Activated B cell treated with CpG ODN at 0.5 μM for 24 hours (primary cell): ENCODE measurements at regions not wholly inside any gene's neighbourhood (a gene's known extent, or its start where the extent isn't known, plus 50 kb on each side); places are given as distances from the start of the nearest gene placed in this dataset.

ENCODE experiments used
- ATAC-seq: fragments of 200-7000 bp; cut with Tn5 transposase; one replicate; pipeline ENCODE4 v1.10.0; 2021; ENCODE audit warnings: low read depth, mild to moderate bottlenecking, moderate library complexity
- CTCF ChIA-PET: fragments of 350-600 bp; sonication (Branson Sonifier 250); formaldehyde crosslinking; loops from one replicate; lab custom pipeline; 2021; ENCODE audit warnings: antibody characterized with exemption; lab: Charles Lee
- POLR2A ChIA-PET: fragments of 350-600 bp; sonication (Branson Sonifier 250); formaldehyde crosslinking; loops from one replicate; lab custom pipeline; 2021; ENCODE audit warnings: antibody characterized with exemption; lab: Charles Lee
- DNase-seq: peaks from one replicate; pipeline ENCODE4 v3.0.0; 2022
- H3K27ac Mint-ChIP-seq: one replicate; pipeline ENCODE4 v1.8.0; 2020; ENCODE audit warnings: mixed read lengths
- H3K27me3 Mint-ChIP-seq: one replicate; pipeline ENCODE4 v1.8.0; 2021; ENCODE audit warnings: mixed read lengths
- H3K36me3 Mint-ChIP-seq: one replicate; pipeline ENCODE4 v1.8.0; 2021; ENCODE audit warnings: low read depth, mixed read lengths
- H3K4me1 Mint-ChIP-seq: one replicate; pipeline ENCODE4 v1.8.0; 2021; ENCODE audit warnings: mixed read lengths
- H3K4me3 Mint-ChIP-seq: one replicate; pipeline ENCODE4 v1.8.0; 2020; ENCODE audit warnings: mild to moderate bottlenecking, mixed read lengths
- H3K9me3 Mint-ChIP-seq: one replicate; pipeline ENCODE4 v1.8.0; 2020; ENCODE audit warnings: mixed read lengths
- intact Hi-C: fragments of 100-400 bp; cut with micrococcal nuclease; formaldehyde crosslinking; loops from one replicate; pipeline ENCODE4 v1.15.1; 2024
- TF ChIP-seq, protein P1 (sequence below): fragments of 200-600 bp; IDR thresholded peaks from one replicate; pipeline ENCODE4 v1.8.0; 2022; ENCODE audit warnings: antibody characterized with exemption, mild to moderate bottlenecking

DNA sequence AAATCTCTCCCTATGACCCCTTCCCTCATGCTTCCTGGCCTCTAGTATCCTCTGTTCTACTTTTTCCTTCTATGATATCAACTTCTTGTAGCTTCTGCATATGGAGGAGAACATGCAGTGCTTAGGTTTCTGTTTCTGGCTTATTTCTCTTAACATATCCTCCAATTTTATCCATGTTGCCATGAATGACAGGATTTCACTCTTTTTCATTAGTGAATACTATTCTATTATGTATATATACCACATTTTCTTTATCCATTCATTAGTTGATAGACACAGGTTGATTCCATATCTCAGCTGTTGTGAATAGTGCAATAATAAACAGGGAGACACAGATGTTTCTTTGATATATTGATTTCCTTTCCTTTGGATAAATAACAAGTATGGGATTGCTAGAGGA, 123.3 kb upstream of the SESN3 start:
- ChIA-PET CTCF (interaction anchor here (1.1 kb wide), 1 partner anchor 10 kb away, joined by 3 read pairs; no protein-coding TSS in a partner anchor), POLR2A (no interaction called here)
- ATAC-seq (no peak), DNase-seq (no peak)
- Mint-ChIP-seq H3K36me3 (peaks cover 2% of the 10 kb centered on the region), H3K9me3 (peaks cover 9% of the 10 kb centered on the region), H3K27ac (no peak overlapping the region), H3K4me3 (no peak overlapping the region), H3K4me1 (peaks cover 2% of the 10 kb centered on the region), H3K27me3 (no peaks in the 10 kb centered on the region)
- intact Hi-C loops: no loop called here
- TF ChIP-seq, protein P1, sequence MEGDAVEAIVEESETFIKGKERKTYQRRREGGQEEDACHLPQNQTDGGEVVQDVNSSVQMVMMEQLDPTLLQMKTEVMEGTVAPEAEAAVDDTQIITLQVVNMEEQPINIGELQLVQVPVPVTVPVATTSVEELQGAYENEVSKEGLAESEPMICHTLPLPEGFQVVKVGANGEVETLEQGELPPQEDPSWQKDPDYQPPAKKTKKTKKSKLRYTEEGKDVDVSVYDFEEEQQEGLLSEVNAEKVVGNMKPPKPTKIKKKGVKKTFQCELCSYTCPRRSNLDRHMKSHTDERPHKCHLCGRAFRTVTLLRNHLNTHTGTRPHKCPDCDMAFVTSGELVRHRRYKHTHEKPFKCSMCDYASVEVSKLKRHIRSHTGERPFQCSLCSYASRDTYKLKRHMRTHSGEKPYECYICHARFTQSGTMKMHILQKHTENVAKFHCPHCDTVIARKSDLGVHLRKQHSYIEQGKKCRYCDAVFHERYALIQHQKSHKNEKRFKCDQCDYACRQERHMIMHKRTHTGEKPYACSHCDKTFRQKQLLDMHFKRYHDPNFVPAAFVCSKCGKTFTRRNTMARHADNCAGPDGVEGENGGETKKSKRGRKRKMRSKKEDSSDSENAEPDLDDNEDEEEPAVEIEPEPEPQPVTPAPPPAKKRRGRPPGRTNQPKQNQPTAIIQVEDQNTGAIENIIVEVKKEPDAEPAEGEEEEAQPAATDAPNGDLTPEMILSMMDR: no peak

DNA sequence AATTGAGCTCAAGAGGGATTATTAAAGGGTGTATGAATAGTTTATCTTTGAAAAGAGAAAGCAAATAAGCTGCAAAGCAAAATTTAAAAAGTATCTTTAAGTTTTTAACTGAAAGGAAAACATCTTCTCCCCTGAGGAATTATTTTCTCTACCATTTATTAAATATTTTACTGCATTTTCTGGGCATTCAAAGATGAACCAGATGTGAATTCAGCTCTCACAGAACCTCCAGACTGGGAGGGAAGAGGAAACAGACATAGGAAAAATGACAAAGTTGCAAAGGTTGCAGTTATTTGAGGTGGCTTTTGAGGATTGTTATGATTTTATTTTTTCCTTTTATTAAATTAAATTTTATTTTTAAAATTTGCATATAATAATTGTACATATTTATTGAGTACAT, 122.7 kb upstream of the SESN3 start:
- H3K4me3 Mint-ChIP-seq: no peak overlapping the region
- intact Hi-C loops: no loop called here
- peaks cover 2% of the 10 kb centered on the region for H3K4me1 Mint-ChIP-seq
- DNase-seq (no peak), ATAC-seq (no peak)
- H3K27me3 Mint-ChIP-seq: no peaks in the 10 kb centered on the region
- POLR2A ChIA-PET: no interaction called here
- H3K9me3 Mint-ChIP-seq: peaks cover 13% of the 10 kb centered on the region
- CTCF ChIA-PET: interaction anchor here (1.1 kb wide), 1 partner anchor 10 kb away, joined by 3 read pairs; no protein-coding TSS in a partner anchor
- H3K27ac Mint-ChIP-seq: no peak overlapping the region
- peaks cover 4% of the 10 kb centered on the region for H3K36me3 Mint-ChIP-seq
- TF ChIP-seq, protein P1: no peak

- ChIA-PET POLR2A (no interaction called here), CTCF (no interaction called here)
- peaks cover 2% of the 10 kb centered on the region for H3K4me1 Mint-ChIP-seq
- H3K27ac Mint-ChIP-seq: no peak overlapping the region
- TF ChIP-seq, protein P1: no peak
- peaks cover 4% of the 10 kb centered on the region for H3K36me3 Mint-ChIP-seq
- H3K9me3 Mint-ChIP-seq: peaks cover 18% of the 10 kb centered on the region
- intact Hi-C loops: no loop called here
- no peaks in the 10 kb centered on the region for H3K27me3 Mint-ChIP-seq
- ATAC-seq (no peak), DNase-seq (no peak)
- H3K4me3 Mint-ChIP-seq: no peak overlapping the region
Observed at GRCh38 chr11:95352733-95353346, 121.8 kb upstream of the SESN3 start.

DNA sequence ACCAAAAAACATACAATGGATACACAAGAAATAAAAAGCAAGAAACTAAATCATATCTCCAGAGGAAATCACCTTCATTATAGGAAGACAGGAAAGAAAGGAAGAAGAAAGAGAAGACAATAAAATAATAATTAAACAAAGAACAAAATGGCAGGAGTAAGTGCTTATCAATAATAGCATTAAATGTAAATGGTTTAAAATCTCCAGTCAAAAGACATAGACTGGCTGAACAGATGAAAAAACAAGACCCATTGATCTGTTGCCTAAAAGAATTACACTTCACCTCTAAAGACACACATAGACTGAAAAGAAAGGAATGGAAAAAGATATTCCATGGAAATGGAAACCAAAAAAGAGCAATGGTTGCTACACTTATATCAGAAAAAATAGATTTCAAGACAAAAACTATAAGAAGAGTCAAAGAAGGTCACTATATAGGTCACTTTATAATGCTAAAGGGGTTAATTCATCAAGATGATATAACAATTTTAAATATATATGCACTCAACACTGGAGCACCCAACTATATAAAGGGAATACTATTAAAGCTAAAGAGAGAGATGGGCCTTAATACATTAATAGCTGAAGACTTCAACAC, 118.4 kb upstream of the SESN3 start:
- ChIA-PET POLR2A (no interaction called here), CTCF (no interaction called here)
- DNase-seq (no peak), ATAC-seq (no peak)
- no peaks in the 10 kb centered on the region for H3K27me3 Mint-ChIP-seq
- TF ChIP-seq, protein P1: no peak
- peaks cover 15% of the 10 kb centered on the region for H3K9me3 Mint-ChIP-seq
- no peak overlapping the region for H3K27ac Mint-ChIP-seq
- no peak overlapping the region for H3K4me3 Mint-ChIP-seq
- H3K4me1 Mint-ChIP-seq: peaks cover 2% of the 10 kb centered on the region
- peaks cover 4% of the 10 kb centered on the region for H3K36me3 Mint-ChIP-seq
- intact Hi-C loops: no loop called here

DNA sequence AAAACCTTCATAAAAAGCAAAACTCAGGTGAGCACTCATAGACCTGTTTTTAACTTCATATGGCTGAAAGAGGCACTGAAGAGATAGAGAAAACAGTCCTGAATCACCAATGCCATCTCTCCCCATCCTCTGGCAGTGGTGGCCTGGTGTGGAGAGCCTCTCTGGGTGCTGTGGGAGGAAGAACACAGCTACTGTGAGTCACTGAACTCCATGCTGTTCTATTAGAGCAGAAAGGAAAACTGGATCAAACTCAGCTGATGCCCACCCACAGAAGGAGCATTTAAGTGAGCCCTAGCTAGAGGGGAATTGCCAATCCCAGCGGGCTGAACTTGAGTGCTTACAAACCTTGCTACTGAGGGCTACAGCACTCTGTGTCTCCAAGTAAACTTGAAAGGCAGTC, 115.3 kb upstream of the SESN3 start:
- Mint-ChIP-seq H3K4me3 (no peak overlapping the region), H3K27me3 (no peaks in the 10 kb centered on the region), H3K36me3 (peaks cover 4% of the 10 kb centered on the region), H3K4me1 (no peaks in the 10 kb centered on the region), H3K27ac (no peak overlapping the region), H3K9me3 (peaks cover 15% of the 10 kb centered on the region)
- intact Hi-C loops: no loop called here
- DNase-seq (no peak), ATAC-seq (no peak)
- TF ChIP-seq, protein P1: no peak
- ChIA-PET POLR2A (interaction anchor here (1.0 kb wide), 1 partner anchor 9 kb away, joined by 3 read pairs; no protein-coding TSS in a partner anchor), CTCF (no interaction called here)
